ENCODE measurements at regions not wholly inside any gene's neighbourhood (a gene's known extent, or its start where the extent isn't known, plus 50 kb on each side); places are given as distances from the start of the nearest gene placed in this dataset.
A peak's percentile ranks its signal among the peaks of the same experiment; 100 is the strongest.

GRCh38 chr1:10870493-10871096 lies 74.1 kb upstream of the CASZ1 start:
- H3K4me1 Mint-ChIP-seq (ENCODE audit: low read depth) = peaks cover 9% of the 10 kb centered on the region
- H3K36me3 Mint-ChIP-seq (ENCODE audit: low read depth) = no peaks in the 10 kb centered on the region
- DNase-seq (no peak), ATAC-seq (no peak)
- peaks cover 44% of the 10 kb centered on the region for H3K27me3 Mint-ChIP-seq
- POLR2A ChIA-PET = no interaction called here
- TF ChIP-seq CTCF (IDR thresholded peaks at IDR 0.05) = no peak
- H3K27ac Mint-ChIP-seq = no peak overlapping the region
- CTCF ChIA-PET = interaction anchor here (0.7 to 1.2 kb wide), 2 partner anchors 10 to 179 kb away, joined by 3 read pairs; no protein-coding TSS in a partner anchor
- H3K4me3 Mint-ChIP-seq = no peak overlapping the region
- intact Hi-C loops (cut with micrococcal nuclease) = no loop called here
- no peaks in the 10 kb centered on the region for H3K9me3 Mint-ChIP-seq

- Mint-ChIP-seq H3K9me3 (no peaks in the 10 kb centered on the region), H3K36me3 (ENCODE audit: low read depth) (no peaks in the 10 kb centered on the region), H3K27me3 (peaks cover 26% of the 10 kb centered on the region), H3K27ac (no peak overlapping the region), H3K4me3 (no peak overlapping the region), H3K4me1 (ENCODE audit: low read depth) (no peaks in the 10 kb centered on the region)
- DNase-seq (no peak), ATAC-seq (peak; percentile 37)
- TF ChIP-seq CTCF (IDR thresholded peaks at IDR 0.05) = no peak
- CTCF ChIA-PET = no interaction called here
- intact Hi-C loops (cut with micrococcal nuclease) = no loop called here
- POLR2A ChIA-PET = no interaction called here
Observed at GRCh38 chr1:10873189-10873588, 76.7 kb upstream of the CASZ1 start.

GRCh38 chr1:10874351-10874750 lies 77.9 kb upstream of the CASZ1 start:
- intact Hi-C loops (cut with micrococcal nuclease) = no loop called here
- Mint-ChIP-seq H3K9me3 (no peaks in the 10 kb centered on the region), H3K4me1 (ENCODE audit: low read depth) (no peaks in the 10 kb centered on the region), H3K4me3 (no peak overlapping the region), H3K36me3 (ENCODE audit: low read depth) (no peaks in the 10 kb centered on the region), H3K27ac (no peak overlapping the region), H3K27me3 (peaks cover 18% of the 10 kb centered on the region)
- no peak for ATAC-seq
- no peak for DNase-seq
- ChIA-PET CTCF (no interaction called here), POLR2A (no interaction called here)
- no peak for TF ChIP-seq CTCF (IDR thresholded peaks at IDR 0.05)

GRCh38 chr1:10877894-10878293 lies 81.4 kb upstream of the CASZ1 start:
- no peak for TF ChIP-seq CTCF (IDR thresholded peaks at IDR 0.05)
- Mint-ChIP-seq H3K36me3 (ENCODE audit: low read depth) (no peaks in the 10 kb centered on the region), H3K4me1 (ENCODE audit: low read depth) (no peaks in the 10 kb centered on the region), H3K27ac (no peak overlapping the region), H3K9me3 (no peaks in the 10 kb centered on the region), H3K27me3 (peaks cover 6% of the 10 kb centered on the region), H3K4me3 (no peak overlapping the region)
- ATAC-seq (no peak), DNase-seq (no peak)
- intact Hi-C loops (cut with micrococcal nuclease) = no loop called here
- POLR2A ChIA-PET = no interaction called here
- CTCF ChIA-PET = interaction anchor here (1.5 kb wide), 1 partner anchor 383 kb away, joined by 5 read pairs; no protein-coding TSS in a partner anchor

GRCh38 chr1:10878469-10878868 lies 82.0 kb upstream of the CASZ1 start:
- Mint-ChIP-seq H3K36me3 (ENCODE audit: low read depth) (no peaks in the 10 kb centered on the region), H3K4me3 (no peak overlapping the region), H3K27ac (no peak overlapping the region), H3K4me1 (ENCODE audit: low read depth) (no peaks in the 10 kb centered on the region), H3K27me3 (peaks cover 4% of the 10 kb centered on the region), H3K9me3 (no peaks in the 10 kb centered on the region)
- ChIA-PET POLR2A (no interaction called here), CTCF (interaction anchor here (1.5 kb wide), 1 partner anchor 384 kb away, joined by 5 read pairs; no protein-coding TSS in a partner anchor)
- ATAC-seq = no peak
- DNase-seq = no peak
- intact Hi-C loops (cut with micrococcal nuclease) = no loop called here
- TF ChIP-seq CTCF (IDR thresholded peaks at IDR 0.05) = no peak
